ENCODE measurements at regions not wholly inside any gene's neighbourhood (a gene's known extent, or its start where the extent isn't known, plus 50 kb on each side); places are given as distances from the start of the nearest gene placed in this dataset.

DNA sequence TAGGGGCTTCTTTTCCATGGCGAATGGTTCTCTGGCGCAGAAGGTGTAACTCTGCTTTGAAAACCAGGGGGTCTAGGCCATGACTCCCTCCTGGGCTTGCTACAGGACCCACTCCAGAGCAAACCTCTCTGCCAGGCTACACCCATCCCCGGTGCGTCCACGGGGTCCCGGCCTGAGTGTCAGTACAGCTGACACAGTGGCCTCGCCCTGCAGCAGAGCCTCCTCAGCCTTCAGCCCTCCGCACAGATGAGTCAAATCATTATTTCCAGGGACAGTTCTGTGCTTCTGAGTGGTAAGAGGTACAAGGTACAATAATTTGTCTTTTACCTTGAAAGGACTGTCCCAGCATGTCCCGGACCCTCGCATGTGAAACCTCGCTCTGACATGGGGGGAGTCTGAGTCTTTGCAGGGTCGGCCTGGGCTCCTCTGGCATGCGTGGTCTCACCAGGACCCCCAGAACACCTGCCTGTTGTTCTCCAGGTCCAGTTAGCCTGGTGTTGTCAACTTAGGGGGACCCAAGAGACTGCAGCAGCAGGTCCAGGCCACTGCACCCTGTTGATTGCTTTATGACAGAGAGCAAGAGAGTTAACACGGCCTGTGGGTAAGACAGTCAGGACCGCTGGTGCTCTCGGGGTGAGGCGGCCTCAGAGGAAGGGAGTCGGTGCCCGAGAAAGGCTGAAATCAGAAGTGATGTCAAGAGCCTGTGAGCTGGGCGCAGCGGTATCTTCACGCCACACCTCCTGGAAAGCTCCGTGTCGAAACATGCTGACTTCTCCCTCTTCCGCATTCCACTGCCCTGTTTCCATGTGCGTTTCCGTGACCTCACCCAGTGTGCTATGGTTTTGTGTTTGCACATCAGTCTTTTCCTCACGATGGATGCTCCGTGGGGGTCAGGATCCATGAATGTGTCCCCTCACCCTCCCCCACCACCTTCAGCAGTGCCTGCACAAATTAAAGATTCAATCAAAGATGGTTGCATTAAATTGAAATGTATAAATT, 340.1 kb downstream of the EIPR1 start:
- H3K9me3 ChIP-seq: no peaks in the 10 kb centered on the region
- DNase-seq: no peak
- no peak for TF ChIP-seq POLR2A (IDR thresholded peaks at IDR 0.05)
- TF ChIP-seq, protein P1, sequence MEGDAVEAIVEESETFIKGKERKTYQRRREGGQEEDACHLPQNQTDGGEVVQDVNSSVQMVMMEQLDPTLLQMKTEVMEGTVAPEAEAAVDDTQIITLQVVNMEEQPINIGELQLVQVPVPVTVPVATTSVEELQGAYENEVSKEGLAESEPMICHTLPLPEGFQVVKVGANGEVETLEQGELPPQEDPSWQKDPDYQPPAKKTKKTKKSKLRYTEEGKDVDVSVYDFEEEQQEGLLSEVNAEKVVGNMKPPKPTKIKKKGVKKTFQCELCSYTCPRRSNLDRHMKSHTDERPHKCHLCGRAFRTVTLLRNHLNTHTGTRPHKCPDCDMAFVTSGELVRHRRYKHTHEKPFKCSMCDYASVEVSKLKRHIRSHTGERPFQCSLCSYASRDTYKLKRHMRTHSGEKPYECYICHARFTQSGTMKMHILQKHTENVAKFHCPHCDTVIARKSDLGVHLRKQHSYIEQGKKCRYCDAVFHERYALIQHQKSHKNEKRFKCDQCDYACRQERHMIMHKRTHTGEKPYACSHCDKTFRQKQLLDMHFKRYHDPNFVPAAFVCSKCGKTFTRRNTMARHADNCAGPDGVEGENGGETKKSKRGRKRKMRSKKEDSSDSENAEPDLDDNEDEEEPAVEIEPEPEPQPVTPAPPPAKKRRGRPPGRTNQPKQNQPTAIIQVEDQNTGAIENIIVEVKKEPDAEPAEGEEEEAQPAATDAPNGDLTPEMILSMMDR (IDR thresholded peaks at IDR 0.05): no peak
- TF ChIP-seq POLR2AphosphoS5 (IDR thresholded peaks at IDR 0.05): no peak
- TF ChIP-seq EP300 (IDR thresholded peaks at IDR 0.05): no peak
- no peaks in the 10 kb centered on the region for H3K27me3 ChIP-seq
- H3K4me3 ChIP-seq: no peak overlapping the region
- H3K27ac ChIP-seq: no peak overlapping the region
- ATAC-seq (ENCODE audit: low FRiP score in 2 of 2): no peak
- H3K36me3 ChIP-seq: no peaks in the 10 kb centered on the region
- 93% methylated on average over 24 to 29 of the region's 29 CpGs for WGBS, 2 donors
- no peaks in the 10 kb centered on the region for H3K4me1 ChIP-seq

DNA sequence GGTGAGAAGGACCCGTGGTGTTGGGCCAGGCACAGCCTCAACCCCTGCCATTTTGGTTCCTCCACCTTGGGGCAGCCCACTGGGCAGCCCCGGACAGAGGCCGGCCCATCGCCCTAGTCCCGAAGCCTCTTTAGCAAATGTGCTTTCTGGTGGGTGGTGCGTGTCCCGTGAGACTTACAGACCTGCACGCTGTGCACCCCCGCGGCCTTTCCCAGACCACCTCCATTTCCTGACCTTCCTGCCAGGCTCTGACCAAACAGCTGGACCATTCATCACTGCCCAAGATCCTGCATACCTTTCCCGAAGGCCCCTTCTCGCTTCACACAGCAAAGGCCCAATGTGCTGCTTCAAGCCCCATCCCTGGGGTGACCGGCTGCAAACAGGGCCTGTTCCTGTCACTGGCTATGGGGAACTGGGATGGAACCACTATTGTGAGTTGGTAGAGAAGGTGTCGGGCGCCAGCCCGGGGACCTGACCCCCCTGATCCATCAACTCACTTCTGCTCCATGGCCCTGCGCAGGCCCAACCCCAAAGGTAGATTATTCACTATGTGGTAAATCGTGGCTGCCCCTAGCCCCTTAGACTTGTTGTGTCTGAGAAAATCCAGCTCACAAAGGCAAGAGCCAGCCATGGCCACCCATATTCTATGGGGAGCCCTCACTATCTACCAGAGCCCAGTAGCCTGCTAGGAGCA, 341.0 kb downstream of the EIPR1 start:
- H3K4me3 ChIP-seq: no peak overlapping the region
- no peaks in the 10 kb centered on the region for H3K36me3 ChIP-seq
- DNase-seq (peak in 1 of 2 donors; percentile 64), ATAC-seq (ENCODE audit: low FRiP score in 2 of 2) (no peak)
- 92 to 95% methylated on average over 17 to 18 of the region's 18 CpGs for WGBS, 2 donors
- no peaks in the 10 kb centered on the region for H3K27me3 ChIP-seq
- H3K9me3 ChIP-seq: no peaks in the 10 kb centered on the region
- TF ChIP-seq POLR2AphosphoS5 (IDR thresholded peaks at IDR 0.05): no peak
- TF ChIP-seq, protein P1 (IDR thresholded peaks at IDR 0.05): no peak
- TF ChIP-seq POLR2A (IDR thresholded peaks at IDR 0.05): no peak
- TF ChIP-seq EP300 (IDR thresholded peaks at IDR 0.05): no peak
- H3K4me1 ChIP-seq: no peaks in the 10 kb centered on the region
- no peak overlapping the region for H3K27ac ChIP-seq

DNA sequence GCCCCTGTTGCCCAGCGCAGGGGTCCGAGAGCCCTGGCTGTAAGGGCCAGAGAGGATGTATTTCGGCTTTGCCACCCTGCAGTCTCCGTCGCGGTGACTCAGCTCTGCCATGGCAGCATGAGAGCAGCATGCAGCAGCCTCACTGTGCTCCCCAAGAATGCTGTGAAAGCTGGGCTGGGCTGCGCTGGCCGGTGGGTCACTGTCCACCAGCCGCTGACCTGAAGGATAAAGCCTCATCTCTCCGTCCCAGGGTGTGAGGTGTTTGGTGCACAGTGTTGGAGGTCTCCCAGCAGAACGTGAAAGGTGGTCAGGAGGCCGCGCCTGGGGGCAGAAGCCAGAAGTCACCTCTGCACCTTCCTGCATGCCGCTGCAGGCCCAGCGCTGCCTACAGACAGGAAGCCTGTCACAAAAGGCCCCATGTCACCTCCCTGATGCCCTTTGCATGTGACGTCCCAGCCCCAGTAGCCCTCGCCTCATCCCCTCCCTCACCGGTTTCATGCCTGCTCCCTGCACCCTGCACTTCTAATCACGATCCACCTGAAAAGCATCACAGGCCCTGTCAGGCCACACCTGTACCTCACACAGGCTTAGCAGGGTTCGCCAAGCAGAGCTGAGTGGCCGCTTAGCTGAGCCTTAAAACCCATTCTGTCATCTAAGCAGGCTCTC, 342.1 kb downstream of the EIPR1 start:
- no peak overlapping the region for H3K4me3 ChIP-seq
- H3K27me3 ChIP-seq: no peaks in the 10 kb centered on the region
- no peaks in the 10 kb centered on the region for H3K9me3 ChIP-seq
- peak in 1 of 2 donors; percentile 44 for DNase-seq
- H3K4me1 ChIP-seq: no peaks in the 10 kb centered on the region
- 92 to 95% methylated on average over 8 to 14 of the region's 21 CpGs for WGBS, 2 donors
- peak; percentile 7 to 24 for ATAC-seq (ENCODE audit: low FRiP score in 2 of 2)
- no peak overlapping the region for H3K27ac ChIP-seq
- no peaks in the 10 kb centered on the region for H3K36me3 ChIP-seq
- TF ChIP-seq, protein P1 (IDR thresholded peaks at IDR 0.05): no peak
- no peak for TF ChIP-seq POLR2A (IDR thresholded peaks at IDR 0.05)
- no peak for TF ChIP-seq POLR2AphosphoS5 (IDR thresholded peaks at IDR 0.05)
- no peak for TF ChIP-seq EP300 (IDR thresholded peaks at IDR 0.05)

DNA sequence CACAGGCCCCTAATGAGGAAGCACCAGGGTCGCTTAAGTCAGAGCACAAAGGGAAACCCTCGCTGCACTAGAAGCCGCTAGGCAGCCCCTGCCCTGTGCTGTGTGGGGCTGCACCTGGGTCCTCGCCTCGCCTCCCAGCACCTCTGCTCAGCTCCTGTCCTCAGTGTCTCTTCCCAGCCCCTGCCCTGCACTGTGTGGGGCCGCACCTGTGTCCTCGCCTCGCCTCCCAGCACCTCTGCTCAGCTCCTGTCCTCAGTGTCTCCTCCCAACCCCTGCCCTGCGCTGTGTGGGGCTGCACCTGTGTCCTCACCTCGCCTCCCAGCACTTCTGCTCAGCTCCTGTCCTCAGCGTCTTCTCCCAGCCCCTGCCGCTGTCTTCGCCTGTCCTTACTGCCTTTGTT, 342.8 kb downstream of the EIPR1 start:
- 79 to 81% methylated on average over 13 of the region's 13 CpGs for WGBS, 2 donors
- TF ChIP-seq, protein P1 (IDR thresholded peaks at IDR 0.05): no peak
- no peak for TF ChIP-seq EP300 (IDR thresholded peaks at IDR 0.05)
- TF ChIP-seq POLR2AphosphoS5 (IDR thresholded peaks at IDR 0.05): no peak
- TF ChIP-seq POLR2A (IDR thresholded peaks at IDR 0.05): no peak
- H3K4me3 ChIP-seq: no peak overlapping the region
- no peaks in the 10 kb centered on the region for H3K36me3 ChIP-seq
- DNase-seq: peak in 1 of 2 donors; percentile 50
- peak; percentile 53 to 61 for ATAC-seq (ENCODE audit: low FRiP score in 2 of 2)
- H3K9me3 ChIP-seq: no peaks in the 10 kb centered on the region
- H3K4me1 ChIP-seq: no peaks in the 10 kb centered on the region
- H3K27ac ChIP-seq: no peak overlapping the region
- H3K27me3 ChIP-seq: no peaks in the 10 kb centered on the region
